Hematopoietic multipotent progenitor cell (in vitro differentiated cells): ENCODE measurements at regions not wholly inside any gene's neighbourhood (a gene's known extent, or its start where the extent isn't known, plus 50 kb on each side); places are given as distances from the start of the nearest gene placed in this dataset.
"Not testable (repeated sequence)": the region's sequence is repeated elsewhere in the genome, so short reads cannot be mapped to it uniquely, and the experiment has no call there.

Source experiments
- DNase-seq, 3 donors: peaks; one replicate each; pipeline ENCODE4 v3.0.0-alpha.2; 2011 to 2015; ENCODE audit warnings: low read depth in 2 of 3, low spot score in 2 of 3

DNA sequence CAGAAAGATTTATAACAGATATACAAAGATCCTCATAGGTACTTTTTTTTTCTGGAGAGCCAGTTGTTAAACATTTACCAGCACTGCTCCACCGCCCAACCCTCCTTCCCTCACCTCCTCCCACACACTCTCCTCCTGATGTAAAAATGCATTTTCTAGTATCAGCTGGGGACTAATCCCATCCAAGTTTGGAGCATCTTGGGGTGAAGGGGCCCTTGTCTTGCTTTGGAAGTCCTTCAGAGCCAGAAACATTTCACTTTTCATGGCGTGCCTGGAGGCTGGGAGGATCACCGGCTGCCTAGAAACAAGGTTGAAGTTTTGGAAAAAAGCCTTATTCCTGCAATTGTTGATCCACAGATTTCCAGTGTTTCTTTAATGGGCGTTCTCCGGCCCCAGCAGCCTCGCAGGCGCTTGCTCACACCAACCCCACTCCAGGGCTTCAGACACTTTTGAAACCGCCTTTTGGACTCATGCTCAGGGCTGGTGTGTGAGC, 165.1 kb upstream of the AFDN start:
- DNase-seq: no peak

DNA sequence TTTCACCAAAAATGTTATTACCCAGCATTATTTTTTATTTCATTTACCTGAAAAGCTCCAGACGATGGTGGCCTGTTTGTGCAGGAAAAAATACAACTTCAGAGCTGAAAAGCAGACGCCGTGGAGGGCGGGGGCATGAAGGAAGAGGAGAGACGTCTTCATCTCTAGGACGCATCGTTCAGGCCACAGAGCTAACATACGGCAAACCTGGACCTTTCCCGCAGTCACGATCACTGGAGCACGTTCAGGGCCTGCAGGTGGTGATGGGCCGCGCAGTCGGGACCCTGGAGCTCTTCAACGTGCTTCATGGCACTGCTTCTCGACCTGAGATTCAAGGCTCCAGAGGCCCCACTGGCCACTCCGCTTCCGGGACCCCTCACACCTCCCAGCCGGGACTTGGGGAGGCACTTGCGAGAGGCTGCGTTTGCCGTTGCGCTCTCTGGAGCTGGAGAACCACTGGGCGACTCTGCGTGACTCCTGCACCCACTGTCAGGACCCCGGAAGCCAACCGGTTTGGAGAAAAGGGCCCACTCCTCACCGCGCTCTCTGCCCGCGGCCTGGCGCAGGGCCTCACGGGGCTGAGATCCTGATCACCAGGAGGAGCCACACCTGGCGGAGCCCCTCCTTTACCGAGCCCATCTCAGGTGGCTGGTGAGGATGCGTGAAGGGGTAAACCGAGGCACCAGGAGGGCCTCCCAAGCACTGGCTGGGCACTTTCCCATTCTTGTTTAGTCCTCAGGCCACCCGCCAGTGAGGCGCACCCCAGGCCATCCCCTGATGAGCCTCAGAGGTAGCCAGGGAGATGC, 164.4 kb upstream of the AFDN start:
- DNase-seq: no peak

DNA sequence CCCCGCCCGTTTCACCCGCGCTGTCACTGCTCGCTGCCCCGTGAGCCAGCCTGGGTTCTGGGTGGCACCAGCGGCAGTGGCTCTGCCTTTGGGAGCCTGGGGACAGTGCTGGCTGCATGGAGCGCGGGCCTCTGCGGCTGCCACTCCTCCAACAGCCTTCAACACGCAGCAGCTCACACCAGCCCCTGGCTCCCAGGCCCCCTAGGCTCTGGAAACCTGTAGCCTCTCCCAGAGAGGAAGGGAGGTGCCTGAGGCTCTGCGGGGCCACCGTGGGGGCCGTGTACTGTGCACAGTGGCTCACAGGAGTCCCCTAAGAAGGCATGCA, 163.9 kb upstream of the AFDN start:
- no peak for DNase-seq

DNA sequence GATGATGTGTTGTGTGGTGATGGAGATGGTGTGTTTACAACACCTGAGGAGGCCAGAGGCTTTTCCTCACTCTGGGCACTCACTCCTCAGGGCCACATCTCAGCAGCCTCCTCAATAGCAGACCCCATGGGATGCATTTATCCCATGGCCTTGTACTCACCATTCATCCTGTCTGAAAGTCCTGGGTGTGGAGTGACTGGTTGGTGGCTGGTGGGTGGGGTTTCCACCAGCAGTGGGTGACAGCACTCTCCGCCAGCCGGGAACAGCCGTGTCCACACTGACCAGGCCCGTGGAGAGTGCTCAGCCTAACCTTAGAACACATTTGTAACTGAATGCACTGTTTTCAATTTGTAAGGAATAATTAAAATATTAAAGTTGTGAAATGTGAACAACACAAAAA, 163.4 kb upstream of the AFDN start:
- DNase-seq: no peak

DNA sequence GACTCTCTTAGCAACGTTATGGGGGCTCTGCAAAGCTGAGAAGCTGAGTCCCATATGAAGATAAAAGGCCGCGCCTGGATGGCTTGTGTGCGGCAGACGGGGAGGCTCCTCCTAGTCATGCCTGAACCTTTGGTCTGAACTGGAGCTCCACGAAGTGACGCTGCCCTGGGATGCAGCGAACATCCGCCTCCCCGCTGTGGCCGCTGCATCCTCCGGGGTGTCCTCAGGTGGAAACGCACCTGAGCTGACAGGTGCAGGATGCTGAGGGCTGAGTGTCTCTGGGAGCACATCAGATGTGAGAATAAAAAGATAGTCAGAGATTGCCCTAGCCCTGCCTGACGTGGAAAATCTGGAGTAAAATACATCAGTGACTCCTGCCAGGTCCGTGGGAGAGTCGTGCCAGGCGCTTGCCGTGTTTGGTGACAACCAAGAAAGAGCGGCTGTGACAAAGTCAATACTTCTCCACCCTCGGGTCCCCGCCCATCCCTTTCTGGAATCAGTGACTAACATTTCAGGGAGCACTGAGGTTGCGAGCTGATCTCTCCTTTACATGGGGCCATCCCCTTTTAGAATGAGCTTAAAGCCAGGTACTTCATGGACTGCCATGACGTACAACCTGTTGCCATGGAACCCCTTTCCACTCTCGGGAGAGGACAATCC, 162.8 kb upstream of the AFDN start:
- DNase-seq: no peak

DNA sequence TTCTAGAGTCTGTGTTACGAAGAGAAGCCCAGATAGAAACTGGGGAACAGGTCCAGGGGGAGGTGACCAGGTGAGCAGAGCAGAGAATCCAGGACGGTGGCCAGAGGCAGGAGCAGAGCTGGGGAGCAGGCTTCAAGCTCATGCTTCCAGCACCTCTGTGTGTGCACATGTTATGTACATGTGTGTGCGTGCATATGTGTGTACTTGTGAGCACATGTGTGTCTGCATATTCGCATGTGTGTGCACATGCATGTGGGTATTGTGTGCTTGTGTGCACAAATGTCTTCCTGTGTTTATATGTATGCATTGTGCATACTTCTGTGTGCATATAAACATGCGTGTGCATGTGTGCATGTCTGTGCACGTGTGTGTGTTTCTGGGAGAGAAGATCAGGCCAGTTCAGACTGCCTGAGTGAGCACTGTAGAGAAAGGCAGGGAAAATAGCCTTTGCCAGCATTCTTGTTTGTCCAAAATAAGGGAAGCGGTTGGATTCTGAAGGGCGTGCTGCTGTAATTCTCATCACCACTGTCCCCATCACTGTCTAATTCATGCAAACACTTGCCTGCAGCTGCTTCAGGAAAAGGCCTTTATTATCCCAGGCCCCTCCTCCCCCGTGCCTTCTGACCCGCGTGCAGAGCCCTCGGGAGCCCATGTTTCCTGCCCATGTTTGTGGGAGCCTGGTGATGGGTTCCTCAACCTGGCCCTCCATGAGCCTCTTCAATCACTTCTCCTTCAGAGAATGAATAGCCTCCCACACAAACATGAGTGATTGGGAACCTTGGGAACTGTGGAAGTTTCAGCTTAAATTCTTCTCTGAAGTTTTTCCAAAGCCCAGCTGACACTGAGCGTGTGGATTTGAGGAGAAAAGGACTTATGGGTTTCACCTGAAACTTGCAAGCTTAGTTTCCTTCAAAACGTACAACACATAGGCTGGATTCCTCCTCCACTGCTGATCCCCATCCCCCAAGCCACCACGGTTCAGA, 161.7 kb upstream of the AFDN start:
- DNase-seq: no peak

DNA sequence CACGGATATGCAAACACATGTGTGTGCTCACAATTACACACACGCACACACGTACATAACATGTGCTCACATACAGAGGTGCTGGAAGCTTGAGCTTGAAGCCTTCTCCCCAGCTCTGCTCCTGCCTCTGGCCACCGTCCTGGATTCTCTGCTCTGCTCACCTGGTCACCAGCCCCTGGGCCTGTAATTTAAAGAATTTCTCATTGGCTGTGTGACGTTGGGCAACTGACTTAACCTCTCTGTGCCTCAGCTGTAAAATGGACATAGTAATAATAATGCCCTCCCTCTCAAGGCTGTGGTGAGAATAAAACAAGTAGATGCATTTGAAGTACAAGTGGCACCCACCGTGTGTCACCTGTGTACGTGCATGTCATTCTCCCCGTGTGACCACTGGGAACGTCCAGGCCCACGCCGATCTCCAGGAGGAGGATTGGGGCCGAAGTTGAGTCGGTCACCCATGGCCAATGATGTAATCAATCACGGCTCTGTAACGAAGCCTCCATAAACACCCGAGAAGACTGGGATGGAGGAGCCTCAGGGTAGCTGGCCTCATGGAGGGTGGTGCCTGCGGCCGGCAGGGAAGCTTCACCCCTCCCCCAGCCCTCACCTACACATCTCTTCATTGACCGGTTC, 160.9 kb upstream of the AFDN start:
- no peak for DNase-seq

DNA sequence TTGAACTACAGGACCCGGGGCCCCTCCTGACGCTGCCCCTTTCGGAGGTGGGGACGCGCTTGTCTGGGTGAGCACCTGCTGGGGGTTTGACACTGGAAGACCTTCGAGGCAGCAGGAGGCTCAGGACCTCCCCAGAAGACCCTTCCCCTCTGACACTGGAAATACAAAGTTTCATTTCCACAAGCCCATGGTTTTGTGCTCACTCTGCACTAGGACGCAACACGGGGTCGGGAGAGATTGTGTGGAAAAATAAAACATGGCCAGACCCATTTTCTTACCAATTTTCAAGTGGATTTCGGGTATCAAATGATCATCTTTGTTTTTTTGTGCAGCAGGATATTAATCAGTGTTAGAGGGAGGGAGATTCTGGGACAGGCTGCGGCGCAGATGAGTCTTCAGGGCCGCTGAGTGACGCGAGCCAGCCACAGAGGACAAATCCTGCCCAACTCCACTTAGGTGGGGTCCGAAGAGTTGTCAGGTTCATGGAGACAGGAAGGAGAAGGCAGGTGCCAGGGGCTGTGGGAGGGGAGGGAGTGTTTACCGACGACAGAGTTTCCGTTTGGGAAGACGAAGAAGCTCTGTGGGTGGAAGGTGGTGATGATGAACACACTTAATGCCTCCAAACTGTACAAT, 160.0 kb upstream of the AFDN start:
- DNase-seq: no peak

DNA sequence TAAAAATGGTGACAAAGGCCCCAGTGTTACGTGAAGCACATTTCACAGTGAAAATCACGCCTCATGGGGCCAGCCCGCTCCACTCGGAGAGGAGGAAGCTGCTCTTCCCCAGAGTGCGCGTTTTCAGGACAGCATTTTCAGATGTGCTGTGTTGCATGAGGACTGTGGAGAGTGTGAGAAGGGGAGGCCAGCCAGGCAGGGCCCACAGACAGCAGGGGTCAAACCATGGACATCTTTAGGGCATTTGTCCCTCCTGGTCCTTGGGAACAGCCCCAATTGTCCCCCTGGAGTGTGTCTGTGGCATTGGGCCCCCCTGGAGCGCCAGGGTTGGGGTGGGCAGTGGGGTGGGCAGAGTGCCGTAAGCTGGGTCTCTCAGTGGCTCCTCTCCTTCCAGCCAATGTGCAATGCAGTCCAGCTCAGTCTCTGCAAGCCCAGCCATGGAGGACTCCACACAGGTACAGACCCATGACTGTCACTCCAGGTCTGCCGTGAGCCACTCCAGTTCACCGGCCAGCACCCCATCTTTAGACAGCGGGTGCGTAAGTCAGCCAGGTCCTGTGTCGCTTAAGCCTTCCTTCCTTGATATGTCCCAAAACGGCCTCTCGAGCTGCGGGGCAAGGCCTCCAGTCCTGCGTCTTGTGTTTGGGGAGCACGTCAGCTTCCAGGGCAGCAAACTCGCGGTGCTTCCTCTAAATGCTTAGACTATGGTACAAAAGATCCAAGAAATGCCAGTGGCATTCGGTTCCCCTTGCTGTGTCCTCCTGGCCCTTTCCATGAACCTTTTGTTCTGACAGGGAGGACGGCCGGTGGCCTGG, 159.3 kb upstream of the AFDN start:
- DNase-seq: no peak

DNA sequence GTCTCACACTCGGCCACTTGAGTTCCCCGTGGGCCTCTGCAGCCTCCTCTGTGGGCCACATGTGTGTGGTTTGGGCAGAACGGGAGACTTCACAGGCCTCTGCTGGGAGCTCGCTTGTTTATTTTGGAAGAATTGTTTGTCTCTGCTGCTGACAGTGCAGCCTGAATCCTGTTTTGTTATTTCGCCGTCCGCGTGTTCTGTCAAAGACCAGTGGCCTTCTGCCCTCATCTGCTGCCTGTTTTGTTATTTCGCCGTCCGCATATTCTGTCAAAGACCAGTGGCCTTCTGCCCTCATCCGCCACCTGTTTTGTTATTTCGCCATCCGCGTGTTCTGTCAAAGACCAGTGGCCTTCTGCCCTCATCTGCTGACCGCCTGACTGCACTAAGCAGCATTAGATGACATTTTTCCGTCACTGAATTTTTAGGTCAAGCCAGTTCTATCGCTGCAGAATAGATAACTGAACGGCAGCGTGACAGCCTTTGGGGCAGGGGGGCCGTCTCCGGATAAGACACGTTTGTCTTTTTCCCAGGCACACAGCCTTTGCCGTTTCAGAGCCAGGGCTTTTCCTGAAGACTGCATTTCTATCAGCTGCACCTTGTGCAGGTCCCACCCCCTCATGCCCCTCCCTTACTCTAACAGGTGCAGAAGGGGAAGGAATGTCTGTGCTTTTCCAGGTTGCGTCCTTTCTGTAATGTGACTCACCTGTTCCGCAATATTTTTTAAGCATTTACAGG, 158.5 kb upstream of the AFDN start:
- no peak for DNase-seq

DNA sequence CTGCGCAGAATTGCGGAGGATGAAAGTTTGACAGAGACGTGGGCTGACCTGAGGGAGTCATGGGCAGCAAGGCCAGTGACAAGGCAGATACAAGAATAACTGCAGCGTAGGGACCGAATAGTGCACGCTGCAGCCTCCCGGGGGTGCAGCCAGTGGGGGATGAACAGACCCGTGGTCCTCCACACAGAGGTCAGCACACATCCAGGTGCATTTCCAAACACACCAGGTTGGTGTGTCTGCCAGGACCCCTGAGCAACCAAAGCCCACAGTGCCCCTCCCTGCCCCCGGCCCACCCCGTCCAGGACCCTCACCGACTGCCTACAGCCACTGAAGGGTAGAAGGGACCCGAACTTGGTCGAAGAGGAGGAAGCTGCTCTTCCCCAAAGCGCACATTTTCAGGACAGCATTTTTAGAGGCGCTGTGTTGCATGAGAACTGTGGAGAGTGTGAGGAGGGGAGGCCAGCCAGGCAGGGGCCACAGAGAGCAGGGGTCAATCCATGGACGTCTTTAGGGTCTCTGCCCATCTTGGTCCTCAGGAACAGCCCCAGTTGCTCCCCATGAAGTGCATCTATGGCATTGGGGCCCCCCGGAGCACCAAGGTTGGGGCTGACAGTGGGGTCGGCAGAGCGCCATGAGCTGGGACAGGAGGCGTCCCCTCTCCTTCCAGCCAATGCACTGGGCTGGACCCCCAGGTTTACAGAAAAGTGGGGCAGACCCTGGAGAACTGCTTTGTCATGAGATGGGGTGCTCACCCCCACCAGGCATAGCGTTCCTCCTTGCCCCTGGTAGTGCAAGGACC, 157.8 kb upstream of the AFDN start:
- no peak for DNase-seq

DNA sequence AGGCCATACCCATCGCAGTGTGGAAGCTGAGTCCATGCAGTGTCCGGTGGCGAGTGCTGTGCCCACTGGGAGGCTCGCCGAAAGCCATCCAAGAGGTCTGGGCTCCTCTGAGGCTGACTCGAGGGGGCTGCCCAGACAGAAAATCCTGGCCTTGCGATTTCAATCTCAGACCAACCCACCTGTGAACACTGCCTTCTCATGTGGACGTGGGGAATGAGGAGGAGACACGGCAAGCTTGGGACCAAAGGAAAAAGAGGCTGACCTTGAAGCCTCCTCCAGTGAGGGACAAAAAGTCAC, 157.2 kb upstream of the AFDN start:
- DNase-seq: no peak

DNA sequence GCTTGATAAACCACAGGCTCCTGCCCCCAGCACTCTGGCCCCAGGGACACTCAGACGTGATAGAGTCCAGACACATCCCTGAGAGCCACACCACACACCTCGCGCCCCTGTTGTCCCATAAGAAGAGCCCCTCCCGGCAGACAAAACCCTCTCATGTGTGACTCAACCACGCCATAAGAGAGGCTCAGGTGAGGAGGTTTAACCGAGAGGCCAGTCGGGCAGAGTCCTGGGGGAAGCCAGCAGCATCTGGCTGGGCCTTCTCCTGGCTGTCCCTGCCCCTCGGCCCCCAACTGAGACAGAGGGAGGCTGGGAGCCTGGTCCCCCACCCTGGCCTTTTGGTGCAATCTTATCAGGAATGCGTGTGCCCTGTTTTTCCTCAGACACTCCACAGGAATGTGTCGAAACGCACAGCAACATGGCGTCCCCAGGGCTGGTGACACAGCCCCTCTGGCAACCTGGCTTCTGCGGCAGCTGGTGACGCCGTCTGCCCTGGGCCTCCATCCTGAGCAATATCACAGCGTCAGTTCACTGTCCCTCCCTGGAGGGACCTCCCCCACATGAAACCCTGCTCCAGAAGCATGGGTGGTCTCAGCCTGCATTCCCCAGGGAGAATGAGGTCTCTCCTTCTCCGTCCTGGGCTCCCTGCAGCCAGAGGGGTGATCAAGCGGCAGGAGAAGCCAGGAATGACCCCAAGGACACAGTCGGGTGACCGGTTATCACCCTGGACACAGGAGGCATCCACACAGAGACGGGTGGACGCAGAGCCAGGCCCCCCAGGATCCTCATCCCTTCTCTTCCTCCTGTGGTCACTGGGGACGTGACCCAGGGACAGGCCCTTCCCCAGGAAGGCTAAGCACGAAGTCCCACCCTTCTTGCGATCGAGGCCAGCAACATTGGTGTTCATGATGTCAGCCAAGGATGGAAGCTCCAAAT, 156.6 kb upstream of the AFDN start:
- no peak for DNase-seq

DNA sequence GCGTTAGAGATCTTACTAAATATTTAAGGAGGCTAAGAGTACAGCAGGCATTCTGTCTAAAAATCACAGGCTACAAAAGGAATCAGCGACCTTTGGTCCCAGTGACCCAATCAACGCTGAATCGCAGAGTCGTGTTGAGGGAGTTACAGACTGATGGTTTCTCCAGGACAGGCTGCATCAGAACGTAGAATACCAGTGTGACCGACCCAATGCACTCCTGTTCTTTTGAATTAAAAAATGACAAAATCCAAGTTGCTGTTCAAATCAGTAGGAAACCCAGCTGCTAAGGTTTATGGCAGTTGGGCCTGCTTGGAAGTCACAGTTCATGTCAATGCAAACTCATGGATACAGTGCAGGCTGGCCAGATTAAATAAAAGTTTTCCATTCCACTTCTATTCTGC, 155.8 kb upstream of the AFDN start:
- no peak for DNase-seq

DNA sequence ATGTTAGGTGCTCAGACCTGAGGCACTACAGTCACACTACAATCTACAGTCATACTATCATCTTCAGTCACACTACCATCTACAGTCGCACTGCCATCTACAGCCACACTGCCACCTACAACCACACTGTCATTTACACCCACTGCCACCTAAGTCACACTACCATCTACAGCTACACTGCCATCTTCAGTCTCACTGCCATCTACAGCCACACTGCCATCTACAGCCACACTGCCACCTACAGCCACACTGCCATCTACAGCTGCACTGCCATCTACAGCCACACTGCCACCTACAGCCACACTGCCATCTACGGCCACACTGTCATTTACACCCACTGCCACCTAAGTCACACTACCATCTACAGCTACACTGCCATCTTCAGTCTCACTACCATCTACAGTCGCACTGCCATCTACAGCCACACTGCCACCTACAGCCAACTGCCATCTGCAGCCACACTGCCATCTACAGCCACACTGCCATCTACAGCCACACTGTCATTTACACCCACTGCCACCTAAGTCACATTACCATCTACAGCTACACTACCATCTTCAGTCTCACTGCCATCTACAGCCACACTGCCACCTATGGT, 155.2 kb upstream of the AFDN start:
- DNase-seq: not testable (repeated sequence)

DNA sequence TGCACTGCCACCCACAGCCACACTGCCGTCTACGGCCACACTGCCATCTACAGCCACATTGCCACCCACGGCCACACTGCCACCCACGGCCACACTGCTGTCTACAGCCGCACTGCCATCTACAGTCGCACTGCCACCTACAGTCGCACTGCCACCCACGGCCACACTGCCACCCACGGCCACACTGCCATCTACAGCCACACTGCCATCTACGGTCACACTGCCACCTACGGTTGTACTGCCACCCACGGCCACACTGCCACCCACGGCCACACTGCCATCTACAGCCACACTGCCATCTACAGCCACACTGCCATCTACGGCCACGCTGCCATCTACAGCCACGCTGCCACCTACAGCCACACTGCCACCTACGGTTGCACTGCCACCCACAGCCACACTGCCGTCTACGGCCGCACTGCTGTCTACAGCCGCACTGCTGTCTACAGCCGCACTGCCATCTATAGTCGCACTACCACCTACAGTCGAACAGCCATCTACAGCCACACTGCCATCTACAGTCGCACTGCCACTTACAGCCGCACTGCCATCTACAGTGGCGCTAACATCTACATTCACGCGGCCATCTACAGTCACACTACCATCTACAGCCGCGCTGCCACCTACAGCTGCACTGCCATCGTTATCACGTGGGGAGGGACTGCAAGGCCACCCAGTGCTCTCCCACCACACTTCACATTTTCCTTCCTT, 154.6 kb upstream of the AFDN start:
- DNase-seq: no peak
